ENCODE measurements at regions not wholly inside any gene's neighbourhood (a gene's known extent, or its start where the extent isn't known, plus 50 kb on each side); places are given as distances from the start of the nearest gene placed in this dataset.
"Not testable (repeated sequence)": the region's sequence is repeated elsewhere in the genome, so short reads cannot be mapped to it uniquely, and the experiment has no call there.

- DNase-seq (ENCODE audit: low spot score in 2 of 2) (no peak), FAIRE-seq (no peak)
Observed at GRCh38 chr10:81688459-81688858, 186.5 kb upstream of the NRG3 start.

- DNase-seq (ENCODE audit: low spot score in 2 of 2), result no peak
- no peak for FAIRE-seq
Observed at GRCh38 chr10:81696609-81697388, 178.2 kb upstream of the NRG3 start.

GRCh38 chr10:81704596-81704995 is 170.4 kb upstream of the NRG3 start:
- DNase-seq (ENCODE audit: low spot score in 2 of 2), result no peak
- FAIRE-seq, result no peak

GRCh38 chr10:81708416-81708815 is 166.6 kb upstream of the NRG3 start:
- DNase-seq (ENCODE audit: low spot score in 2 of 2) (no peak), FAIRE-seq (no peak)

- DNase-seq (ENCODE audit: low spot score in 2 of 2) (no peak), FAIRE-seq (no peak)
Observed at GRCh38 chr10:81708929-81709328, 166.1 kb upstream of the NRG3 start.

- no peak for DNase-seq (ENCODE audit: low spot score in 2 of 2)
- no peak for FAIRE-seq
Observed at GRCh38 chr10:81722399-81722798, 152.6 kb upstream of the NRG3 start.

- DNase-seq (ENCODE audit: low spot score in 2 of 2) (no peak), FAIRE-seq (no peak)
Observed at GRCh38 chr10:81724431-81724830, 150.6 kb upstream of the NRG3 start.

DNA sequence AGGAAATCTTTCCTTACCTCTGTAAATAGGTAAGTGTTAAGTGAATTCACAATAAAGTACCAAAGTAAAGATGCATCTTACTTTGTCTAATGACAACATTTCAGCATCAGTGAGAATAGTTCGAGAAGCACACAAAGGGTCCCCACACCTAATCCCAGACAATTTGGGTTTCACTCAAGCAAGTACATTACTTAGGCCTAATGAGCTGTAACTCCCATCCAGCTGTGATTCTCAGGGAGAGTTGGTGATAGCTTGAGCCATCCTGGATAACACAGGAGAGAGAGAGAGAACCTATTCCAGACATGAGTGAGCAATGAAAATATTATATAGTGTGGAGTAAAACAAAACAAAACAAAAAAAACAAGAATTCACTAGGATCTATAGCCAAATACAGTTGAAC is 149.1 kb upstream of the NRG3 start:
- no peak for DNase-seq (ENCODE audit: low spot score in 2 of 2)
- FAIRE-seq, result no peak

DNA sequence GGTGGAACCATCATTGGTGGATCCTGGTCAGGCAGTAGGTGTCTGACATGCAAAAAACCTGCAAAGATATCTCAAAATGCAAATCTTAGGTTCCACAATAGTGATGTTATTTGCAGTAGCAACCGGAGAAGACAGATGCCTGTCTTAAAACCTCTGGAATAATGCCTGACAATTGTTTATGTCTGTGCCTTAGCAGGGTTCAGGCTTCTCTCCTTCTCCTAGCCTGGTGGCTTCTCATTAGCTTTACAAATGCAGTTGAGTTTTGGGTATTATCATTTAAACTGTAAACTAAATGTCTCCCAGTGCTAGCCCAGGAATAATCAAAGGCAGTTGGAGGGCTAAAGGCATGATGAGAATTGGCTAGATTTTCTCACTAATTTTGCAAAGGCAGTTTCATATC is 146.3 kb upstream of the NRG3 start:
- no peak for DNase-seq (ENCODE audit: low spot score in 2 of 2)
- no peak for FAIRE-seq

DNA sequence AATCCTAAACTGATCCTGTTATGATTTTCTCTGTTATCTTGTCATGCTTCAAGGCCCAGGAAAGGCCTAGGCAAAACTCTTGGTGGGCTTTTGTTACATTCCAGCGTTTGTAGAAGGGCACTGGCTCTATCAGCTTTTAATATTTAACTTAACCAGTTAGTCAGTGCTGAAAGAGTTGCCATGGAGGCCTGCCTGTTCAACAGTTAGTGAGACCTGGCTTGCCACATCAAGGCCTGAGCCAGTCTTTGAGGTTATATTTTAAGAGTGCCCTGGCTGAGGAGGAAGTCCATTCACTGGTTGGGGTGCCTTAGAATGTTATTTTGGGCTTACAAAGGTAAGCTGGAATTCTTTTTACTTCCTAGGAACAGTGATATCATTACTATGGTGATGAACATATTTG is 144.1 kb upstream of the NRG3 start:
- FAIRE-seq, result no peak
- no peak for DNase-seq (ENCODE audit: low spot score in 2 of 2)

DNA sequence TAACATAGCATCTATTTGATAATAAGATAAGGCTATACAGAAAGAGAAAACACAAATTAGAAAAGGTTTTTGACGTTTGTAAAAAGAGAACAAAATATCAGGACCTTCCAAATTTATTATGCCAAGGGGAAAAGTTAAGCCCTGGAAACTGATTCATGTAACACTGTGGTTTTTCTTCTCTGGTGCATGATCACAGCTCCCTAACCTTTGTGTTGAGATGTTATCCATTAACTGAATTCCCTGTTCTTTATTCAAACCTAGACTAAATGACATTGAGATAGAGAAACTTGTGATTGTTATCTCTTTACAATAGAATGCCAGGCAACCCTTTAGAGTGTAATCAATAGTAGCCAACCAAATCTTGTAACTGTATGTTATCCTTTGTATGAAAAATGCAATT is 141.5 kb upstream of the NRG3 start:
- no peak for FAIRE-seq
- DNase-seq (ENCODE audit: low spot score in 2 of 2), result no peak

- not testable (repeated sequence) for DNase-seq (ENCODE audit: low spot score in 2 of 2); FAIRE-seq
Observed at GRCh38 chr10:81735167-81735566, 139.8 kb upstream of the NRG3 start.

- DNase-seq (ENCODE audit: low spot score in 2 of 2) (no peak), FAIRE-seq (no peak)
Observed at GRCh38 chr10:81759111-81759510, 115.9 kb upstream of the NRG3 start.

DNA sequence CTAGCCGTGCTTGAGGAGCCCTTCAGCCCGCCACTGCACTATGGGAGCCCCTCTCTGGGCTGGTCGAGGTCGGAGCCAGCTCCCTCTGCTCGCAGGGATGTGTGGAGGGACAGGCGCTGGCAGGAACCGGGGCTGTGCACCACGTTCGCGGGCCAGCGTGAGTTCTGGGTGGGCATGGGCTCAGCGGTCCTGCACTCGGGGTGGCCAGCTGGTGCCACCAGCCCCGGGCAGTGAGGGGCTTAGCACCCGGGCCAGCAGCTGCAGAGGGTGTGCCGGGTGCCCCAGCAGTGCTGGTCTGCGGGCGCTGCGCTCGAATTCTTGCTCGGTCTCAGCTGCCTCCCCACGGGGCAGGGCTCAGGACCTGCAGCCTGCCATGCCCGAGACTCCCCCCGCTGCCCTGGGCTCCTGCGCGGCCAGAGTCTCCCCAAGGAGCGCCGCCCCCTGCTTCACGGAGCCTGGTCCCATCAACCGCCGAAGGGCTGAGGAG is 90.8 kb upstream of the NRG3 start:
- FAIRE-seq, result no peak
- DNase-seq (ENCODE audit: low spot score in 2 of 2), result no peak

DNA sequence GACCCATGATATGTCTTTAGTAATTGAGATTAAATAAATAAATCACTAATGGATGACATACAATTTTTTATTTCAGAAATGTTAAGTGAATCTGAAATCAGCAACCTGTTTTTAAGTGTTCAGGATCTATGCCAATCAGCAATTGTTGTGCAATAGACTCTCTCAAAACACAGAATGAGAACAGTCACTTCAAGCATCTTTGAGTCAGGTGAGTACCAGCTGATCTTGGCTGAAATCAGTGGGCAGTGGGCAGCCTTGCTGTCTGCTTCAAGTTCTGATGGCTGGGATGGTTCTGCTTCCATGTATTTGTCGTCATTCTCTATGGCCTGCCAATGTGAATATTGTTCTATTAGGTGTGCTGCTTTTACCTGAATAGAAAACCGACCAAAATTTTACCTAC is 82.3 kb upstream of the NRG3 start:
- DNase-seq (ENCODE audit: low spot score in 2 of 2), result no peak
- no peak for FAIRE-seq

DNA sequence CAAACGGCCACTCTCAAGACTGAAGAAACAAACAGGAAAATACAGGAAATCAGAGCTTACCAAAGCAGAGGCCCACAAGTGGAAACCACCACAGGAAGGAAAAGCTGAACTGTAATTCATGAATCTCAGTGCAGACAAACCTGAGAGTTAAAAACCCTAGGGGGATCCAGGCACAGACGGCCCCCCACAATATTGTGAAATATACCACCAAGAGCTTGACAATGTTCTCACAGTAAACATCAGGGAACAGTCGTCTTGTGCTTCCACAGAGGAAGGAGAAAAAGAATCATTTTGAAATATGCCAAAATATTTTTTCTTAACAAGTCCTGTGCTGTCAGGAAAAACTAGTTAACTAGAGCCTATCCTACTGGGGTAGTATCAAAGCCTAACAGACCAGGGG is 68.2 kb upstream of the NRG3 start:
- no peak for FAIRE-seq
- no peak for DNase-seq (ENCODE audit: low spot score in 2 of 2)

GRCh38 chr10:81814842-81815241 is 60.2 kb upstream of the NRG3 start:
- DNase-seq (ENCODE audit: low spot score in 2 of 2), result no peak
- no peak for FAIRE-seq

DNA sequence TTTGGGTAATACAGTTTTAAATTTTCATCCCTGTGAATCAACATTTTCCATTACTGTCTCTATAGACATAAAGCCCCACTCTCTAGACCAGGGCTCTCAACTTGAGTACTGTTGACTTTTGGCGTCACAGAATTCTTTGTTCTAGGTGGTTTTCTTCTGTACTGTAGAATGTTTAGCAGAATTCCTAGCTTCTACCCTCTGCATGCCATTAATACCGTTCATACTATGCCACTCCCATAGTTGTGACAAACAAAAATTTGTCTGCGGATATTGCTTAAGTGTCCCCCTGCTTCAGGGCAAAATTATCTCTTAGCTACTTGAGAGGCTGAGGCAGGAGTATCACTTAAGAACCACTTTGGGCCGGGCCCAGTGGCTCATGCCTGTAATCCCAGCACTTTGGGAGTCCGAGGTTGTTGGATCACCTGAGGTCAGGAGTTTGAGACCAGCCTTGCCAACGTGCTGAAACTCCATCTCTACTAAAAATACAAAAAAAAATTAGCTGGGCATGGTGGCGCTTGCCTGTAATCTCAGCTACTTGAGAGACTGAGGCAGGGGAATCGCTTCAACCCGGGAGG is 57.3 kb upstream of the NRG3 start:
- DNase-seq (ENCODE audit: low spot score in 2 of 2), result no peak
- FAIRE-seq, result no peak

- DNase-seq (ENCODE audit: low spot score in 2 of 2) (no peak), FAIRE-seq (no peak)
Observed at GRCh38 chr10:81820418-81820817, 54.6 kb upstream of the NRG3 start.
